ENCODE measurements at regions not wholly inside any gene's neighbourhood (a gene's known extent, or its start where the extent isn't known, plus 50 kb on each side); places are given as distances from the start of the nearest gene placed in this dataset.

GRCh38 chr7:19413443-19413965, 268.3 kb upstream of the FERD3L start:
- H3K27ac ChIP-seq = no peak overlapping the region
- no peaks in the 10 kb centered on the region for H3K27me3 ChIP-seq
- intact Hi-C loops (cut with DNase I; ENCODE audit: low total_unique reads) = no loop called here
- no peaks in the 10 kb centered on the region for H3K4me1 ChIP-seq
- H3K9me3 ChIP-seq = no peaks in the 10 kb centered on the region
- H3K36me3 ChIP-seq = no peaks in the 10 kb centered on the region
- WGBS, 5 donors = 34 to 46% (median 40%) methylated on average over 3 of the region's 3 CpGs
- TF ChIP-seq POLR2A (IDR thresholded peaks at IDR 0.05) (no peak), CTCF (IDR thresholded peaks at IDR 0.05) (no peak), POLR2AphosphoS5 (IDR thresholded peaks at IDR 0.05) (no peak), EP300 (IDR thresholded peaks at IDR 0.05) (no peak)
- H3K4me3 ChIP-seq = no peak overlapping the region
- no peak for DNase-seq

GRCh38 chr7:19410691-19411090, 265.5 kb upstream of the FERD3L start:
- Histone ChIP-seq H3K4me1 (no peaks in the 10 kb centered on the region), H3K27ac (no peak overlapping the region), H3K4me3 (no peak overlapping the region), H3K9me3 (no peaks in the 10 kb centered on the region), H3K27me3 (no peaks in the 10 kb centered on the region), H3K36me3 (no peaks in the 10 kb centered on the region)
- DNase-seq = no peak
- intact Hi-C loops (cut with DNase I; ENCODE audit: low total_unique reads) = no loop called here
- no peak for TF ChIP-seq POLR2A (IDR thresholded peaks at IDR 0.05)
- no peak for TF ChIP-seq CTCF (IDR thresholded peaks at IDR 0.05)
- TF ChIP-seq POLR2AphosphoS5 (IDR thresholded peaks at IDR 0.05) = no peak
- TF ChIP-seq EP300 (IDR thresholded peaks at IDR 0.05) = no peak
- 76 to 82% (median 79%) methylated on average over 3 of the region's 3 CpGs for WGBS, 5 donors

- TF ChIP-seq EP300 (IDR thresholded peaks at IDR 0.05) (no peak), POLR2A (IDR thresholded peaks at IDR 0.05) (no peak), CTCF (IDR thresholded peaks at IDR 0.05) (no peak), POLR2AphosphoS5 (IDR thresholded peaks at IDR 0.05) (no peak)
- no peaks in the 10 kb centered on the region for H3K9me3 ChIP-seq
- H3K4me1 ChIP-seq = no peaks in the 10 kb centered on the region
- H3K36me3 ChIP-seq = no peaks in the 10 kb centered on the region
- no peak overlapping the region for H3K27ac ChIP-seq
- no peaks in the 10 kb centered on the region for H3K27me3 ChIP-seq
- H3K4me3 ChIP-seq = no peak overlapping the region
- intact Hi-C loops (cut with DNase I; ENCODE audit: low total_unique reads) = no loop called here
- DNase-seq = no peak
Measured at GRCh38 chr7:19410106-19410505, 264.9 kb upstream of the FERD3L start.

GRCh38 chr7:19408706-19409220, 263.5 kb upstream of the FERD3L start:
- TF ChIP-seq POLR2A (IDR thresholded peaks at IDR 0.05) (no peak), CTCF (IDR thresholded peaks at IDR 0.05) (no peak), EP300 (IDR thresholded peaks at IDR 0.05) (no peak), POLR2AphosphoS5 (IDR thresholded peaks at IDR 0.05) (no peak)
- no peak overlapping the region for H3K27ac ChIP-seq
- DNase-seq = no peak
- H3K4me1 ChIP-seq = no peaks in the 10 kb centered on the region
- H3K9me3 ChIP-seq = no peaks in the 10 kb centered on the region
- no peaks in the 10 kb centered on the region for H3K27me3 ChIP-seq
- H3K4me3 ChIP-seq = no peak overlapping the region
- WGBS, 5 donors = 30 to 61% (median 44%) methylated on average over 3 of the region's 3 CpGs
- H3K36me3 ChIP-seq = no peaks in the 10 kb centered on the region
- intact Hi-C loops (cut with DNase I; ENCODE audit: low total_unique reads) = no loop called here
